BLaER1 treated with 17β-estradiol and CSF1 and Interleukin-3, amounts not matched to agents 10 nM and 100 nM (cell line): ENCODE measurements at regions not wholly inside any gene's neighbourhood (a gene's known extent, or its start where the extent isn't known, plus 50 kb on each side); places are given as distances from the start of the nearest gene placed in this dataset.

ENCODE experiments used
- H3K27ac ChIP-seq, 11 experiments: shearing (Covaris generic); formaldehyde crosslinking; 2 replicates each; pipeline ENCODE4 v1.8.1; 2022
- H3K27me3 ChIP-seq, 11 experiments: shearing (Covaris generic); formaldehyde crosslinking; 2 replicates each; pipeline ENCODE4 v1.8.1; 2022
- H3K36me3 ChIP-seq, 11 experiments: shearing (Covaris generic); formaldehyde crosslinking; 2 replicates each; pipeline ENCODE4 v1.8.1; 2022
- H3K4me1 ChIP-seq, 10 experiments: shearing (Covaris generic); formaldehyde crosslinking; 2 replicates each; pipeline ENCODE4 v1.8.1; 2022
- H3K4me2 ChIP-seq, 11 experiments: shearing (Covaris generic); formaldehyde crosslinking; 2 replicates each; pipeline ENCODE4 v1.8.1; 2022
- H3K4me3 ChIP-seq, 10 experiments: shearing (Covaris generic); formaldehyde crosslinking; 2 replicates each; pipeline ENCODE4 v1.8.1; 2022
- H3K9ac ChIP-seq, 11 experiments: shearing (Covaris generic); formaldehyde crosslinking; 2 replicates each; pipeline ENCODE4 v1.8.1; 2022
- H3K9me3 ChIP-seq, 11 experiments: shearing (Covaris generic); formaldehyde crosslinking; replicated peaks in 1 of 11; 2 replicates each; pipeline ENCODE4 v1.8.1; 2022
- H4K20me1 ChIP-seq, 11 experiments: shearing (Covaris generic); formaldehyde crosslinking; 2 replicates each; pipeline ENCODE4 v1.8.1; 2022
- Cebpa-rat ChIP-seq, 11 experiments: shearing (Covaris generic); IDR thresholded peaks; 2 replicates each; pipeline ENCODE4 v1.8.1; 2022

GRCh38 chr17:73769479-73769878 lies 125.2 kb upstream of the SDK2 start:
- Histone ChIP-seq H3K4me1 (peaks cover 30 to 52% (median 43%) of the 10 kb centered on the region in 10 experiments), H3K9ac (no peak overlapping the region), H3K4me3 (no peak overlapping the region), H3K4me2 (peak overlapping the region in 8 of 11 experiments; percentile 55 to 88 (median 75); a peak in 9 of 22 replicates), H4K20me1 (no peaks in the 10 kb centered on the region; a peak in 1 of 22 replicates), H3K27ac (peak overlapping the region in 2 of 11 experiments; percentile 18 to 27; a peak in 2 of 22 replicates), H3K9me3 (no peaks in the 10 kb centered on the region), H3K27me3 (no peaks in the 10 kb centered on the region), H3K36me3 (no peaks in the 10 kb centered on the region)
- no peak for TF ChIP-seq Cebpa-rat (IDR thresholded peaks at IDR 0.05)

- 0 out of 20 replicates have a peak overlapping the region, but pooled peaks of 1 of the 10 experiments have one; percentile 7 for H3K4me3 ChIP-seq
- no peaks in the 10 kb centered on the region; a peak in 1 of 22 replicates for H4K20me1 ChIP-seq
- H3K4me2 ChIP-seq, result peak overlapping the region; percentile 55 to 88 (median 73)
- no peak for TF ChIP-seq Cebpa-rat (IDR thresholded peaks at IDR 0.05)
- H3K4me1 ChIP-seq, result peaks cover 35 to 52% (median 43%) of the 10 kb centered on the region in 10 experiments
- no peaks in the 10 kb centered on the region for H3K9me3 ChIP-seq
- H3K27ac ChIP-seq, result peak overlapping the region in 2 of 11 experiments; percentile 27 to 50; a peak in 4 of 22 replicates
- H3K27me3 ChIP-seq, result no peaks in the 10 kb centered on the region
- no peaks in the 10 kb centered on the region for H3K36me3 ChIP-seq
- H3K9ac ChIP-seq, result peak overlapping the region in 4 of 11 experiments; percentile 23 to 35 (median 28); a peak in 3 of 22 replicates
Observed at GRCh38 chr17:73770115-73770848, 126.0 kb upstream of the SDK2 start.

GRCh38 chr17:73770849-73771229 lies 126.6 kb upstream of the SDK2 start:
- H3K36me3 ChIP-seq, result no peaks in the 10 kb centered on the region
- peak overlapping the region in 4 of 11 experiments; percentile 23 to 35 (median 28); a peak in 2 of 22 replicates for H3K9ac ChIP-seq
- no peaks in the 10 kb centered on the region for H3K27me3 ChIP-seq
- H3K4me3 ChIP-seq, result 0 out of 20 replicates have a peak overlapping the region, but pooled peaks of 1 of the 10 experiments have one; percentile 7
- peak overlapping the region in 1 of 11 experiments; percentile 50; a peak in 3 of 22 replicates for H3K27ac ChIP-seq
- H3K4me1 ChIP-seq, result peaks cover 35 to 52% (median 43%) of the 10 kb centered on the region in 10 experiments
- H3K9me3 ChIP-seq, result no peaks in the 10 kb centered on the region
- TF ChIP-seq Cebpa-rat (IDR thresholded peaks at IDR 0.05), result no peak
- no peaks in the 10 kb centered on the region; a peak in 1 of 22 replicates for H4K20me1 ChIP-seq
- peak overlapping the region; percentile 55 to 88 (median 73) for H3K4me2 ChIP-seq

- no peaks in the 10 kb centered on the region for H3K36me3 ChIP-seq
- H3K4me1 ChIP-seq, result peaks cover 35 to 47% (median 43%) of the 10 kb centered on the region in 10 experiments
- TF ChIP-seq Cebpa-rat (IDR thresholded peaks at IDR 0.05), result no peak
- H4K20me1 ChIP-seq, result no peaks in the 10 kb centered on the region; a peak in 1 of 22 replicates
- H3K4me3 ChIP-seq, result no peak overlapping the region
- no peak overlapping the region for H3K9ac ChIP-seq
- peak overlapping the region in 2 of 11 experiments; percentile 53 to 62; a peak in 3 of 22 replicates for H3K4me2 ChIP-seq
- no peak overlapping the region for H3K27ac ChIP-seq
- no peaks in the 10 kb centered on the region for H3K9me3 ChIP-seq
- no peaks in the 10 kb centered on the region for H3K27me3 ChIP-seq
Observed at GRCh38 chr17:73772107-73772705, 128.0 kb upstream of the SDK2 start.

- Histone ChIP-seq H4K20me1 (no peaks in the 10 kb centered on the region; a peak in 1 of 22 replicates), H3K9ac (no peak overlapping the region), H3K4me2 (peak overlapping the region; percentile 4 to 62 (median 42); a peak in 15 of 22 replicates), H3K9me3 (no peaks in the 10 kb centered on the region), H3K27ac (no peak overlapping the region), H3K4me1 (peaks cover 31 to 38% (median 35%) of the 10 kb centered on the region in 10 experiments), H3K4me3 (no peak overlapping the region), H3K27me3 (no peaks in the 10 kb centered on the region), H3K36me3 (no peaks in the 10 kb centered on the region)
- no peak for TF ChIP-seq Cebpa-rat (IDR thresholded peaks at IDR 0.05)
Observed at GRCh38 chr17:73773702-73774101, 129.5 kb upstream of the SDK2 start.

GRCh38 chr17:73774852-73775251 lies 130.6 kb upstream of the SDK2 start:
- TF ChIP-seq Cebpa-rat (IDR thresholded peaks at IDR 0.05), result no peak
- Histone ChIP-seq H3K9me3 (no peaks in the 10 kb centered on the region), H3K27me3 (no peaks in the 10 kb centered on the region), H3K9ac (no peak overlapping the region), H3K4me3 (no peak overlapping the region), H3K4me1 (peaks cover 28 to 38% (median 31%) of the 10 kb centered on the region in 10 experiments), H3K36me3 (no peaks in the 10 kb centered on the region), H4K20me1 (no peaks in the 10 kb centered on the region; a peak in 1 of 22 replicates), H3K27ac (no peak overlapping the region), H3K4me2 (peak overlapping the region in 1 of 11 experiments; percentile 41; a peak in 1 of 22 replicates)

- Histone ChIP-seq H4K20me1 (no peaks in the 10 kb centered on the region), H3K4me3 (no peak overlapping the region), H3K27me3 (no peaks in the 10 kb centered on the region), H3K27ac (no peak overlapping the region), H3K9ac (no peak overlapping the region), H3K4me1 (peaks cover 11 to 23% (median 14%) of the 10 kb centered on the region in 10 experiments; a peak in 19 of 20 replicates), H3K4me2 (no peak overlapping the region), H3K36me3 (no peaks in the 10 kb centered on the region), H3K9me3 (no peaks in the 10 kb centered on the region)
- no peak for TF ChIP-seq Cebpa-rat (IDR thresholded peaks at IDR 0.05)
Observed at GRCh38 chr17:73776351-73777130, 132.3 kb upstream of the SDK2 start.

GRCh38 chr17:73777131-73777449 lies 132.8 kb upstream of the SDK2 start:
- H3K27ac ChIP-seq, result no peak overlapping the region
- no peaks in the 10 kb centered on the region for H3K36me3 ChIP-seq
- TF ChIP-seq Cebpa-rat (IDR thresholded peaks at IDR 0.05), result no peak
- H3K4me2 ChIP-seq, result no peak overlapping the region
- no peak overlapping the region for H3K4me3 ChIP-seq
- peaks cover 9 to 21% (median 13%) of the 10 kb centered on the region in 10 experiments; a peak in 18 of 20 replicates for H3K4me1 ChIP-seq
- H3K9ac ChIP-seq, result no peak overlapping the region
- H3K9me3 ChIP-seq, result no peaks in the 10 kb centered on the region
- no peaks in the 10 kb centered on the region for H3K27me3 ChIP-seq
- H4K20me1 ChIP-seq, result no peaks in the 10 kb centered on the region

GRCh38 chr17:73782231-73782630 lies 138.0 kb upstream of the SDK2 start:
- Histone ChIP-seq H3K27me3 (no peaks in the 10 kb centered on the region), H3K27ac (no peak overlapping the region), H3K4me3 (no peak overlapping the region), H4K20me1 (no peaks in the 10 kb centered on the region), H3K9me3 (no peaks in the 10 kb centered on the region), H3K9ac (no peak overlapping the region), H3K36me3 (no peaks in the 10 kb centered on the region), H3K4me1 (peaks cover 10 to 26% (median 18%) of the 10 kb centered on the region in 10 experiments), H3K4me2 (peak overlapping the region in 5 of 11 experiments; percentile 11 to 46 (median 24); a peak in 5 of 22 replicates)
- no peak for TF ChIP-seq Cebpa-rat (IDR thresholded peaks at IDR 0.05)
